Coronary artery (tissue), 2 donors: ENCODE measurements at regions not wholly inside any gene's neighbourhood (a gene's known extent, or its start where the extent isn't known, plus 50 kb on each side); places are given as distances from the start of the nearest gene placed in this dataset.
"Not testable (repeated sequence)": the region's sequence is repeated elsewhere in the genome, so short reads cannot be mapped to it uniquely, and the experiment has no call there.

Source experiments
- DNase-seq: peaks from one replicate; pipeline ENCODE4 v3.0.0-alpha.2; 2017; ENCODE audit warnings: low spot score
- H3K27ac ChIP-seq, 2 donors: fragments of 200-600 bp; sonication (generic); one replicate each; pipeline ENCODE4 v1.5.1; 2016 to 2019
- H3K4me3 ChIP-seq: fragments of 200-600 bp; sonication (generic); 2 replicates; pipeline ENCODE4 v1.5.1; 2016; ENCODE audit warnings: mild to moderate bottlenecking, moderate library complexity
- CTCF ChIP-seq: fragments of 200-600 bp; sonication (generic); IDR thresholded peaks from one replicate; pipeline ENCODE4 v1.5.1; 2019; ENCODE audit warnings: antibody characterized with exemption

GRCh38 chr10:84589526-84590205, 261.3 kb downstream of the CCSER2 start:
- no peak for DNase-seq
- no peak for TF ChIP-seq CTCF
- H3K4me3 ChIP-seq: no peak overlapping the region
- H3K27ac ChIP-seq: no peak overlapping the region

- no peak for DNase-seq
Measured at GRCh38 chr10:84590327-84591193, 262.2 kb downstream of the CCSER2 start.

GRCh38 chr10:84593506-84593905, 265.1 kb downstream of the CCSER2 start:
- TF ChIP-seq CTCF: no peak
- DNase-seq: no peak
- H3K4me3 ChIP-seq: no peak overlapping the region
- no peak overlapping the region for H3K27ac ChIP-seq

More at GRCh38 chr10:84590327-84591193, 262.2 kb downstream of the CCSER2 start:
- TF ChIP-seq CTCF: no peak
- Histone ChIP-seq H3K27ac (no peak overlapping the region), H3K4me3 (no peak overlapping the region)

- TF ChIP-seq CTCF: no peak
- Histone ChIP-seq H3K4me3 (no peak overlapping the region), H3K27ac (no peak overlapping the region)
- no peak for DNase-seq
Measured at GRCh38 chr10:84596585-84596984, 268.2 kb downstream of the CCSER2 start.

- no peak for DNase-seq
- Histone ChIP-seq H3K4me3 (no peak overlapping the region), H3K27ac (no peak overlapping the region)
- no peak for TF ChIP-seq CTCF
Measured at GRCh38 chr10:84599254-84599653, 270.9 kb downstream of the CCSER2 start.

GRCh38 chr10:84600947-84601346, 272.6 kb downstream of the CCSER2 start:
- no peak overlapping the region for H3K27ac ChIP-seq
- no peak for DNase-seq
- no peak for TF ChIP-seq CTCF
- no peak overlapping the region for H3K4me3 ChIP-seq

- not testable (repeated sequence) for H3K27ac ChIP-seq, H3K4me3 ChIP-seq, DNase-seq
Measured at GRCh38 chr10:84602543-84602942, 274.2 kb downstream of the CCSER2 start.
